ENCODE measurements at regions not wholly inside any gene's neighbourhood (a gene's known extent, or its start where the extent isn't known, plus 50 kb on each side); places are given as distances from the start of the nearest gene placed in this dataset.

DNA sequence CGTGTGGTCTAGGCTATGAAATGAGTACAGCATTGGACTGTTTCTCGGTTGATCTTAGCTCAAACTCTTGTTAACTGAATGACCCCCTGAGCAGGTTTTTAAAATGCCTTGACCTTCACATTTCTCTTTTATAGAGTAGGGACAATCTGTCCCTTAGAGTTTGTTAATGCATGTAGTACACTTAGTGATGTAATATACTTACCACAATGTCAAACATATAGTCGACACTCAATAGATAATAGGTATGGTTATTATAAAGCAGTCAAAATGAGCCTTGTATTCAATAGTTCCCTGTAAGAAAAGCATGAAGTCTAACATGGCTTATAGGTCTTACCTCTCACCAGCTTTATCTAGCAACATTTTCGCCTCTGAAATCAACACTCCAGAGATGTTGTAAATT lies 161.0 kb upstream of the RUNX1 start:
- Mint-ChIP-seq H3K9me3 (peaks cover 14% of the 10 kb centered on the region), H3K4me3 (no peak overlapping the region), H3K36me3 (ENCODE audit: low read depth) (no peaks in the 10 kb centered on the region), H3K4me1 (ENCODE audit: low read depth) (peaks cover 24% of the 10 kb centered on the region), H3K27me3 (ENCODE audit: low read depth) (no peaks in the 10 kb centered on the region), H3K27ac (no peak overlapping the region)
- intact Hi-C loops (cut with micrococcal nuclease) = no loop called here
- DNase-seq = no peak
- CTCF ChIA-PET = interaction anchor here (1.0 kb wide), 1 partner anchor 9 kb away, joined by 3 read pairs; no protein-coding TSS in a partner anchor

DNA sequence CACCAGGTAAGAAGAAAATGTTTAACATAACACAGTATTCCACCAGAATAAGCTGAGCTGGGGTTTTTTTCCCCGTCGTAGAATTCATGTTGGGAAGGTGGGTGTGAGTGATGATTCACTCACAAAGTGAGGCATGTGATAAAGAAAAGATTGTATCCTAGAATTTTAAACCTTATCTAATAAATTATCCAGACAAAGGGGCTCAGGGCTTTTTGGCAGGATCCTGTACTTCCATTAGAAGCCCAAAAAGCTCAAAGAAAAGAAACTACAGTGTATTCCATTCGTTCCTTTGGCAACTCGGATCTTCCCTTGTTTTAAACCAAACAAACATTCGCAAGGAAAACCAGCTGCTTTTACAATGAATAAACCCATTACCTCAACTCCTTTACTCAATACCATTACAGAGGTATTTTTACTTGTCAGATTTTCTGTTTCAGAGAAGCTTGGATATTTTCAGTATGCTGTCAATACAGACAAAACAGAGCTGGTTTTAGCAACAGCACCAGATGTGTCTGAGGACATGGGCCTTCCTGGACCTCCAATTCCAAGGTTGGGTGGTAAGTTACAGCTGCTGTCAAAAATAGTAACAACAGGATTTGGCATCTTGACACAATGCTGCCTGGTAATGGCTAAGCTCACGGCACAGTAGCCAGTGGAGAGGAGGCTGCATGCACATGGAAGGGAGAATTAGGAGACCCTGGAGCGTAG lies 159.9 kb upstream of the RUNX1 start:
- DNase-seq = no peak
- peaks cover 33% of the 10 kb centered on the region for H3K4me1 Mint-ChIP-seq (ENCODE audit: low read depth)
- intact Hi-C loops (cut with micrococcal nuclease) = no loop called here
- CTCF ChIA-PET = no interaction called here
- H3K9me3 Mint-ChIP-seq = peaks cover 14% of the 10 kb centered on the region
- no peak overlapping the region for H3K4me3 Mint-ChIP-seq
- H3K27me3 Mint-ChIP-seq (ENCODE audit: low read depth) = no peaks in the 10 kb centered on the region
- no peaks in the 10 kb centered on the region for H3K36me3 Mint-ChIP-seq (ENCODE audit: low read depth)
- no peak overlapping the region for H3K27ac Mint-ChIP-seq

GRCh38 chr21:35208104-35208503 lies 159.0 kb upstream of the RUNX1 start:
- CTCF ChIA-PET = no interaction called here
- no peaks in the 10 kb centered on the region for H3K36me3 Mint-ChIP-seq (ENCODE audit: low read depth)
- peaks cover 14% of the 10 kb centered on the region for H3K9me3 Mint-ChIP-seq
- H3K27ac Mint-ChIP-seq = no peak overlapping the region
- intact Hi-C loops (cut with micrococcal nuclease) = no loop called here
- no peak for DNase-seq
- no peaks in the 10 kb centered on the region for H3K27me3 Mint-ChIP-seq (ENCODE audit: low read depth)
- H3K4me3 Mint-ChIP-seq = no peak overlapping the region
- peaks cover 42% of the 10 kb centered on the region for H3K4me1 Mint-ChIP-seq (ENCODE audit: low read depth)

- peaks cover 48% of the 10 kb centered on the region for H3K4me1 Mint-ChIP-seq (ENCODE audit: low read depth)
- H3K27ac Mint-ChIP-seq = no peak overlapping the region
- intact Hi-C loops (cut with micrococcal nuclease) = no loop called here
- H3K36me3 Mint-ChIP-seq (ENCODE audit: low read depth) = no peaks in the 10 kb centered on the region
- CTCF ChIA-PET = no interaction called here
- peaks cover 14% of the 10 kb centered on the region for H3K9me3 Mint-ChIP-seq
- no peaks in the 10 kb centered on the region for H3K27me3 Mint-ChIP-seq (ENCODE audit: low read depth)
- H3K4me3 Mint-ChIP-seq = no peak overlapping the region
- DNase-seq = no peak
Measured at GRCh38 chr21:35207322-35207721, 158.2 kb upstream of the RUNX1 start.

DNA sequence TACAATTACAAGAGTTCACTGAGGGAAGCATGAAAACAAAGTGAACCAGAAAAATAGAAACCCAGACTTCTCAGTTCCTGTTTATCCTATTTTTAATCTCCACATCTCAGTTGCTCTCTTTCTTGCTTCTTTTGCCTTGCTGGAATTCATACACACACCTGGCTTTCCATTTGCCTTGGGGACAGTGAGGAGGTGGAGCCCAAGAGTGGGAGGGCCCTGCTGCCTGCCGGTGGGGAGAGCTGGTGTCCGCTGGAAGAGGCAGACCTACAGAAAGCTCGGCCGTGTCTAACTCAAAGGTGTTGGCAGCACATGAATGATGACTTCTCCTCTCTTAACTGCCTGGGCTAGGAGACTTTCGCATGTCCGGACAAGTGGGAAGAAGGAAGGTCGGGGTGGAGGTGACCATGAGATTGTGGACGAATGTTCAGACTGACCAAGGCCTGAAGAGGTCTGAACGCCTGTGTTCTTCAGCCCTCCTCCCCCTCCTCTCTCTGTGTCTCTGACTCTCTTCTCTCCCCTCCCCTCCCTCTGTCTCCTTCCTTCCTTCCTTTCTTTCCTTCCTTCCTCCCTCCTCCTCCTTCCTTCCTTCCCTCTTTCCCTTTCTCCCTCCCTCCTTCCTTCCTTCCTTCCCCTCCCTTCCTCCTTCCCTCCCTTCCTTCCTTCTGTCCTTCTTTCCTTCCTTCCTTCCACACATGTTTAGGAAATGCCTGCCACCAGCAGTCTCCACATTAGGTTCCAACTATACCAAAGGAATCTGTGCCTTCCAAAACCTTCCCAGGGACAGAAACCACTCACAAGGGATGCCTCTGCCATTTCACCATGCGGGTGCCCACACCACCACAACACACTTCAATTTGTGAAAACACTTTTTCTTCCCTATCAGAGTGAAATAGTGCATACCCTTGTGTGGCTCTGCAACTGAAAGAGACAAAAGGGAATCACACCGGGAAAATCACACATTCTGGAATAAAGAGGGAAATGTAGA lies 157.3 kb upstream of the RUNX1 start:
- H3K4me3 Mint-ChIP-seq = no peak overlapping the region
- CTCF ChIA-PET = interaction anchor here (0.9 to 2.3 kb wide), 5 partner anchors 15 to 155 kb away, joined by 3 to 8 read pairs (median 3); no protein-coding TSS in a partner anchor
- H3K36me3 Mint-ChIP-seq (ENCODE audit: low read depth) = no peaks in the 10 kb centered on the region
- peaks cover 14% of the 10 kb centered on the region for H3K9me3 Mint-ChIP-seq
- H3K4me1 Mint-ChIP-seq (ENCODE audit: low read depth) = peaks cover 47% of the 10 kb centered on the region
- DNase-seq = no peak
- intact Hi-C loops (cut with micrococcal nuclease) = no loop called here
- H3K27me3 Mint-ChIP-seq (ENCODE audit: low read depth) = no peaks in the 10 kb centered on the region
- H3K27ac Mint-ChIP-seq = peak overlapping the region; percentile 27

DNA sequence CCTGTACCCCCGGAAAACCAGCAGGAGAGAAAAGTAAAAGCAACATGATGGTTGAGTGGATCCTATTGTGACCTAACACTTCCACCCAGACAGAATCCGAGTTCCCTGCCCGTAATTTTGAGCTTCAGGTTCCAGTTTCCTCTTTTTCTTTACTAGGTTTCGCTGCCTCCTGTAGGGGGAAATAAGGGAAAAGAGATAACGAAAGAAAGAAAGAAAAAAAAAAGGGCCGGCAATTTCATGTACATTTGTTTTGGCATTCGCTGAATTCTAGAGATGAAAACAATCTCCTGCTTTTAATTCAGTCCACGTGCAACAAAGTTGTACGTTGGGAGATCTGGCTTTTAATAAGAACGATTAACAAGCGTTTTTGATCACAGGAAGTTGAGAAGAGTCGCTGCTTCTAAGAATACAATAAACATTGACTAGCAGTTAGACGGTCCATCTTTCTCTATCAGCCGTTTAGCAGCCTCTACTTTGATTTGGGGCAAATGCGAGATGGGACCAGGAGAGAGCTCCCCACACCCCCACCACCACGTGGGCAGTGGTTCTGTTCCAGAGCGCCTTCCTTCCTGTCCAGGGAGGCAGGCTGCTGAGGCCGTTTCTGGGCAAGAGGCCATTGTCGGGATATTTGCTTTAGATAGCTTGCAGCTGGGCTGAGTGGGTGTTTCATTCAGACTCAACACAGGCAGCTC lies 155.9 kb upstream of the RUNX1 start:
- intact Hi-C loops (cut with micrococcal nuclease) = no loop called here
- peaks cover 8% of the 10 kb centered on the region for H3K9me3 Mint-ChIP-seq
- peak overlapping the region; percentile 82 for H3K27ac Mint-ChIP-seq
- H3K36me3 Mint-ChIP-seq (ENCODE audit: low read depth) = no peaks in the 10 kb centered on the region
- CTCF ChIA-PET = interaction anchor here (0.7 to 2.3 kb wide), 10 partner anchors 8 to 195 kb away, joined by 3 to 8 read pairs (median 3); no protein-coding TSS in a partner anchor
- DNase-seq = peak; percentile 34
- H3K27me3 Mint-ChIP-seq (ENCODE audit: low read depth) = no peaks in the 10 kb centered on the region
- peak overlapping the region; percentile 70 for H3K4me3 Mint-ChIP-seq
- H3K4me1 Mint-ChIP-seq (ENCODE audit: low read depth) = peaks cover 47% of the 10 kb centered on the region

DNA sequence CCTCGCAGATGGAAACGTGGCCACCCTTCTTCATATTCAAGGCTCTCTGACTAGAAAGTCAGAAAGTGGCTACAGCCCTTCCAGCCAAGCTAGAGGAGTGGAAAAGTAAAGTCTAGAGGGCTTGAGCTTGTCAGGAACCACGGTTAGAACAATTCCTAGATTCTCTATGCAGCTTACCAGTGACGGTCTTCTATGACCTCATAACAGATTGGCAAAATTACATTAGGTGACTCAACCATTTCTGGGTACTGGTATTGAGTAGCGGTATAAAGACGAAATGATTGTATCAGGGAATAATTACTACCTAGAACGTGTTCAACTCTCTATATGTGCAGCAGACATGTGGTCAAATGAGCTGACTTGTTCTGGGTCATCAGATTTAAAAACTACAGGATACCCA lies 155.0 kb upstream of the RUNX1 start:
- no peak for DNase-seq
- Mint-ChIP-seq H3K9me3 (peaks cover under 1% of the 10 kb centered on the region), H3K36me3 (ENCODE audit: low read depth) (no peaks in the 10 kb centered on the region), H3K4me3 (no peak overlapping the region), H3K27ac (no peak overlapping the region), H3K27me3 (ENCODE audit: low read depth) (no peaks in the 10 kb centered on the region), H3K4me1 (ENCODE audit: low read depth) (peaks cover 53% of the 10 kb centered on the region)
- intact Hi-C loops (cut with micrococcal nuclease) = no loop called here
- CTCF ChIA-PET = interaction anchor here (0.7 to 2.3 kb wide), 6 partner anchors 11 to 196 kb away, joined by 3 to 8 read pairs (median 3); no protein-coding TSS in a partner anchor

DNA sequence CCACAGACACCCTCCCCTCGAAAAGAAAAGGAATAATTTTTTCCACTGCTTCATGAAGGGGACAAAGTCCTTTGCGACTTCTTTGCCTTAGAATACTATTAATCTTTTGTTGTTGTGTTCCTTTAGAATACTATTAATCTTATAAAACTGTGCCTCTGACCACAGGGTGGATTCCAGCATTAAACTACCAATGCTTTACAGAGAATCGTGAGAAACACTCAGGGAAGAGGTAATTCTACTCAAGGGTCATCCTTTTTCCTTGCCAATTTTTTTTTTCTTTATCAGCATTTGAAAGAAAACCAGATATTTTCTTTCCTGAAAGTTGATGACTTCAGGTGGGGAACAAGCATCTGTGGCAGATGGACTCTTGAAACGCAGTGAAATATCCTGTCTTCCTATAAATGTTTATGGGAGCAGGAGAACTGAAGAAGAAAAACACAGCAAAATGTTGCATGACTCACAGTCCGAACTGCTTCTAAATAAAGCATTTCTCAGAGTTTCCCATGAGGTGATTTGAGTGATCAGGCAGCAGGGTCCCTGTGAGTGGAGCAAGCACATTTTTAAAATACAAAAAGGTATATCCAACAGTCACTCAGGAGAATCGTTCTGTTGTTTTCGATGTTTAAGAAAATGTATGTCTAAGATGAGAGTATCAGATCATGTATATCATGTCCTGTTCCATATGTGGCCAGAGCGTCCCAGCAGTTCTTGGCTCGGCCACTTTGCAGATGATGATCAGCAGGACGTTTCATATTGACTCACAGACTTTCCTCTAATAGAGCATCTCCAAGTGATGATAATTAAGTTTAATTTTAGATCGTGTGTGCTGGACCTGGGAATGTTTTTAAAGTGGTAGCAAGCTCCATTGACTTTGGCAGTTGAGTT lies 154.2 kb upstream of the RUNX1 start:
- intact Hi-C loops (cut with micrococcal nuclease) = no loop called here
- no peaks in the 10 kb centered on the region for H3K36me3 Mint-ChIP-seq (ENCODE audit: low read depth)
- H3K27ac Mint-ChIP-seq = no peak overlapping the region
- no peak overlapping the region for H3K4me3 Mint-ChIP-seq
- peaks cover 58% of the 10 kb centered on the region for H3K4me1 Mint-ChIP-seq (ENCODE audit: low read depth)
- H3K27me3 Mint-ChIP-seq (ENCODE audit: low read depth) = no peaks in the 10 kb centered on the region
- H3K9me3 Mint-ChIP-seq = no peaks in the 10 kb centered on the region
- CTCF ChIA-PET = interaction anchor here (1.3 kb wide), 1 partner anchor 152 kb away, joined by 5 read pairs; no protein-coding TSS in a partner anchor
- DNase-seq = no peak

GRCh38 chr21:35202431-35202830 lies 153.3 kb upstream of the RUNX1 start:
- Mint-ChIP-seq H3K4me3 (no peak overlapping the region), H3K4me1 (ENCODE audit: low read depth) (peaks cover 67% of the 10 kb centered on the region), H3K36me3 (ENCODE audit: low read depth) (no peaks in the 10 kb centered on the region), H3K27ac (peak overlapping the region; percentile 13), H3K9me3 (no peaks in the 10 kb centered on the region), H3K27me3 (ENCODE audit: low read depth) (no peaks in the 10 kb centered on the region)
- no peak for DNase-seq
- intact Hi-C loops (cut with micrococcal nuclease) = no loop called here
- CTCF ChIA-PET = interaction anchor here (0.6 to 1.3 kb wide), 2 partner anchors 152 to 199 kb away, joined by 4 to 5 read pairs; no protein-coding TSS in a partner anchor

DNA sequence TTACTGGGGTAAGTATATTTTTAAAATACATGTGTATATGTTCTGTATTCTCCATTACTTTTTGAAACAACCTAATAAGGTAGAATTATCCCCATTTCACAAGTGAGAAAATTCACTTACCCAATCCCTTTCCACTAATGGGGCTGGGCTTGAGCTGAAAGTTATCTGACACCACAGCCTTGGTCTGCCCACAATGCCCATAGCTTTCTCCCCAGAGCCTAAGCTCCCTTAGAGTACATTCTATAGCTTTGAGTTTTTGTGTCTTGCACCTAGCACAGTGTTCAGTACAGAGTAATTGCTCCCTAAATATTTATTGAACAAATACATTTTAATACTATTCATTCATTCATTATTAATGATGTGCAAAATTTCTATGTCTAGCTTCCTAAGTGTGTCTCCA lies 152.7 kb upstream of the RUNX1 start:
- CTCF ChIA-PET = interaction anchor here (1.3 kb wide), 2 partner anchors 9 to 151 kb away, joined by 3 to 5 read pairs; no protein-coding TSS in a partner anchor
- Mint-ChIP-seq H3K4me3 (no peak overlapping the region), H3K4me1 (ENCODE audit: low read depth) (peaks cover 73% of the 10 kb centered on the region), H3K9me3 (no peaks in the 10 kb centered on the region), H3K27ac (no peak overlapping the region), H3K36me3 (ENCODE audit: low read depth) (no peaks in the 10 kb centered on the region), H3K27me3 (ENCODE audit: low read depth) (no peaks in the 10 kb centered on the region)
- DNase-seq = no peak
- intact Hi-C loops (cut with micrococcal nuclease) = no loop called here

DNA sequence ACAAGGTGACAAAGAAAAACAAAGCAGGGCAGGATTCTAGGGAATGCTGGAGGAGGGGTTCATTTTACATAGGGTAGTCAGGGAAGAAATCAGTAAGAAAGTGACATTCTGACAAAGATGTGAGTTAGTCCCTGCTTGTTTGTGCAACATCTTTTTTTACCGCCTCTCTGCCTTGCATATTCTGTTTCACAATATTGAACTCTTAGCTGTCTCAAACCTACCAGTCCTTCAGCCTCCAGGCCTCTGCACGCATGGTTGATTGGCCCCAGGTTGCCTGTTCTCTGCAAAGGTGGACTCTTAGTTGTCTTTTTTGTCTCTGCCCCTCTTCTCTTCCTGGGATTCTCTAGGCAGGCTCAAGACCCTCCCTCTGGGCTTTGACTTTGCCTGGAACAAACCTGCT lies 152.2 kb upstream of the RUNX1 start:
- CTCF ChIA-PET = interaction anchor here (1.3 kb wide), 1 partner anchor 9 kb away, joined by 3 read pairs; no protein-coding TSS in a partner anchor
- Mint-ChIP-seq H3K4me3 (no peak overlapping the region), H3K27ac (no peak overlapping the region), H3K4me1 (ENCODE audit: low read depth) (peaks cover 69% of the 10 kb centered on the region), H3K36me3 (ENCODE audit: low read depth) (no peaks in the 10 kb centered on the region), H3K9me3 (no peaks in the 10 kb centered on the region), H3K27me3 (ENCODE audit: low read depth) (no peaks in the 10 kb centered on the region)
- intact Hi-C loops (cut with micrococcal nuclease) = no loop called here
- DNase-seq = no peak
